ENCODE measurements at regions not wholly inside any gene's neighbourhood (a gene's known extent, or its start where the extent isn't known, plus 50 kb on each side); places are given as distances from the start of the nearest gene placed in this dataset.

DNA sequence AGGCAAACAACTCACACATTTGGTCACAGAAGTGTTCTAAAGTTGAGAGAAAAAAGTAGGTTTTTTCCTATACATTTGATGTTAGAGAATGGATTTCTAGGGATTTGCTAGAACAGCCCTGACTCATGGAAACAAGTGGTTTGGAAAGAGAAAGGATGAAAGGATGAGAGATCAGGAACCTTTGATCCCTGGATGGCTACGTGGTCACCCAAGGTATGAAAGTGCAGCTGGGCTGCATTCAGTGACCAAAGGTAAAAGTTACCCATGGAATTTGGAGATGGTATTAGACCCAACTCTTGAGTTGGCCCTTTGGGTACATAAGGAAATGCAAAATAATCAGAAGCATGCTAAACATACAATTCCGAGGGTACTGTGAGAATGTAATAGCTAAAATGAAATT, 61.3 kb upstream of the SPIN1 start:
- TF ChIP-seq, protein P1, sequence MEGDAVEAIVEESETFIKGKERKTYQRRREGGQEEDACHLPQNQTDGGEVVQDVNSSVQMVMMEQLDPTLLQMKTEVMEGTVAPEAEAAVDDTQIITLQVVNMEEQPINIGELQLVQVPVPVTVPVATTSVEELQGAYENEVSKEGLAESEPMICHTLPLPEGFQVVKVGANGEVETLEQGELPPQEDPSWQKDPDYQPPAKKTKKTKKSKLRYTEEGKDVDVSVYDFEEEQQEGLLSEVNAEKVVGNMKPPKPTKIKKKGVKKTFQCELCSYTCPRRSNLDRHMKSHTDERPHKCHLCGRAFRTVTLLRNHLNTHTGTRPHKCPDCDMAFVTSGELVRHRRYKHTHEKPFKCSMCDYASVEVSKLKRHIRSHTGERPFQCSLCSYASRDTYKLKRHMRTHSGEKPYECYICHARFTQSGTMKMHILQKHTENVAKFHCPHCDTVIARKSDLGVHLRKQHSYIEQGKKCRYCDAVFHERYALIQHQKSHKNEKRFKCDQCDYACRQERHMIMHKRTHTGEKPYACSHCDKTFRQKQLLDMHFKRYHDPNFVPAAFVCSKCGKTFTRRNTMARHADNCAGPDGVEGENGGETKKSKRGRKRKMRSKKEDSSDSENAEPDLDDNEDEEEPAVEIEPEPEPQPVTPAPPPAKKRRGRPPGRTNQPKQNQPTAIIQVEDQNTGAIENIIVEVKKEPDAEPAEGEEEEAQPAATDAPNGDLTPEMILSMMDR (conservative IDR thresholded peaks at IDR 0.05; ENCODE audit: low read length) = no peak
- no peak for TF ChIP-seq EZH2phosphoT487 (IDR thresholded peaks at IDR 0.05; ENCODE audit: borderline replicate concordance)

Measured in Loucy (cell line).